Lung (tissue), 11 donors: ENCODE measurements at regions not wholly inside any gene's neighbourhood (a gene's known extent, or its start where the extent isn't known, plus 50 kb on each side); places are given as distances from the start of the nearest gene placed in this dataset.

Source experiments
- ATAC-seq: fragments of 200-7000 bp; cut with Tn5 transposase; one replicate; pipeline ENCODE4 v1.9.1; 2020; ENCODE audit warnings: moderate number of reproducible peaks; ENCODE audit not compliant: insufficient read depth, low FRiP score
- DNase-seq, 3 donors: peaks; one replicate each; pipeline ENCODE4 v3.0.0-alpha.2; 2013 to 2017
- H3K27ac ChIP-seq, 2 donors: one replicate each; pipeline ENCODE4 v1.5.1; 2013; ENCODE audit warnings: mild to moderate bottlenecking in 2 of 2, moderate library complexity in 2 of 2, control low read depth in 1 of 2, inconsistent platforms in 1 of 2, low read depth in 1 of 2, low read length in 1 of 2
- H3K27me3 ChIP-seq, 3 donors: one replicate each; pipeline ENCODE4 v1.5.1; 2013; ENCODE audit warnings: low read length in 2 of 3; ENCODE audit not compliant: control insufficient read depth in 3 of 3, insufficient read depth in 3 of 3
- H3K36me3 ChIP-seq, 4 donors: one replicate each; pipeline ENCODE4 v1.5.1; 2013; ENCODE audit warnings: low read length in 4 of 4, mild to moderate bottlenecking in 1 of 4, moderate library complexity in 1 of 4; ENCODE audit not compliant: control insufficient read depth in 4 of 4, insufficient read depth in 4 of 4
- H3K4me1 ChIP-seq, 5 donors: one replicate each; pipeline ENCODE4 v1.5.1; 2013; ENCODE audit warnings: low read length in 5 of 5, mild to moderate bottlenecking in 2 of 5, moderate library complexity in 1 of 5; ENCODE audit not compliant: control insufficient read depth in 5 of 5, insufficient read depth in 5 of 5
- H3K4me3 ChIP-seq: one replicate; pipeline ENCODE4 v1.5.1; 2013; ENCODE audit warnings: mild to moderate bottlenecking, control low read depth, moderate library complexity
- H3K9ac ChIP-seq, 2 donors: one replicate each; pipeline ENCODE4 v1.5.1; 2013; ENCODE audit warnings: low read length in 2 of 2, control low read depth in 1 of 2; ENCODE audit not compliant: insufficient read depth in 1 of 2
- H3K9me3 ChIP-seq, 4 donors: one replicate each; pipeline ENCODE4 v1.5.1; 2013; ENCODE audit warnings: low read length in 3 of 4, mild to moderate bottlenecking in 1 of 4, moderate library complexity in 1 of 4; ENCODE audit not compliant: control insufficient read depth in 4 of 4, insufficient read depth in 3 of 4
- WGBS, 2 donors: extraction: QIAGEN DNeasy Blood & Tissue Kit; methylation state at CpG; one replicate each; pipeline ENCODE4 v1.1.7; 2013; 5-methylcytosine and 5-hydroxymethylcytosine counted together
- TF ChIP-seq, protein P1 (sequence below): IDR thresholded peaks from 2 replicates; pipeline ENCODE4 v1.5.1; 2012; ENCODE audit warnings: mild to moderate bottlenecking; ENCODE audit errors: control extremely low read depth, extremely low read depth
- donor health status: control.
- donor health status: control.
- donor health status: Bipolar disorder and iron deficiency.
- donor health status: healthy.
- donor health status: DM: yes; HTN: yes; CAD: no.

DNA sequence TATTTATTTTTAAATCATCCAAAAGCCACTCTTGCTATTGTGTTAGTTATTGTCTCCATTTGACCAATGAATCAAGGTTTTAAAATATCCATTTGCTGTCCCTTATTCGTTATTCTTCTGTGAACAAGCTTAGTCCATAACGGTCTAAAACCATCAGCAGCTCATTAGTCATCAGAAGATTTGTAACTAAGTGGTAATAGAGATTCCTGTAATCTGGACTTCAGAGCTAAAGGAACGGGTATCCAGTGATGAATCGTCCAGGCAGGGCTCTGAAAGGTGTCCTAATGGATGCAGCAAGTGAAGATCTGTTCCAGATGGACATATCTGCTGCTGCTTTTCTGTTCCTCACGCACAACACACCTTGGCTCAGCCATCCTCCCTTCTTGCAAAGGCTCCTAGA, 362.7 kb upstream of the CFAP20DC start:
- H3K9ac ChIP-seq: no peak overlapping the region
- H3K36me3 ChIP-seq: no peaks in the 10 kb centered on the region
- WGBS, 2 donors: 82 to 86% methylated on average over 5 of the region's 5 CpGs
- H3K4me1 ChIP-seq: peaks cover 0 to 4% (median 0%) of the 10 kb centered on the region in 5 donors
- no peak overlapping the region for H3K4me3 ChIP-seq
- no peaks in the 10 kb centered on the region for H3K9me3 ChIP-seq
- H3K27ac ChIP-seq: no peak overlapping the region
- TF ChIP-seq, protein P1, sequence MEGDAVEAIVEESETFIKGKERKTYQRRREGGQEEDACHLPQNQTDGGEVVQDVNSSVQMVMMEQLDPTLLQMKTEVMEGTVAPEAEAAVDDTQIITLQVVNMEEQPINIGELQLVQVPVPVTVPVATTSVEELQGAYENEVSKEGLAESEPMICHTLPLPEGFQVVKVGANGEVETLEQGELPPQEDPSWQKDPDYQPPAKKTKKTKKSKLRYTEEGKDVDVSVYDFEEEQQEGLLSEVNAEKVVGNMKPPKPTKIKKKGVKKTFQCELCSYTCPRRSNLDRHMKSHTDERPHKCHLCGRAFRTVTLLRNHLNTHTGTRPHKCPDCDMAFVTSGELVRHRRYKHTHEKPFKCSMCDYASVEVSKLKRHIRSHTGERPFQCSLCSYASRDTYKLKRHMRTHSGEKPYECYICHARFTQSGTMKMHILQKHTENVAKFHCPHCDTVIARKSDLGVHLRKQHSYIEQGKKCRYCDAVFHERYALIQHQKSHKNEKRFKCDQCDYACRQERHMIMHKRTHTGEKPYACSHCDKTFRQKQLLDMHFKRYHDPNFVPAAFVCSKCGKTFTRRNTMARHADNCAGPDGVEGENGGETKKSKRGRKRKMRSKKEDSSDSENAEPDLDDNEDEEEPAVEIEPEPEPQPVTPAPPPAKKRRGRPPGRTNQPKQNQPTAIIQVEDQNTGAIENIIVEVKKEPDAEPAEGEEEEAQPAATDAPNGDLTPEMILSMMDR: no peak
- ATAC-seq: no peak
- DNase-seq: no peak
- H3K27me3 ChIP-seq: no peaks in the 10 kb centered on the region

- Histone ChIP-seq H3K9me3 (no peaks in the 10 kb centered on the region), H3K4me3 (no peak overlapping the region), H3K27me3 (no peaks in the 10 kb centered on the region), H3K36me3 (no peaks in the 10 kb centered on the region), H3K27ac (no peak overlapping the region), H3K4me1 (peaks cover 0 to 4% (median 0%) of the 10 kb centered on the region in 5 donors), H3K9ac (no peak overlapping the region)
- WGBS, 2 donors: 75 to 94% methylated on average over 1 of the region's 1 CpG
- no peak for ATAC-seq
- no peak for DNase-seq
- TF ChIP-seq, protein P1: no peak
These were observed 361.9 kb upstream of the CFAP20DC start for GRCh38 chr3:59411694-59412093.

DNA sequence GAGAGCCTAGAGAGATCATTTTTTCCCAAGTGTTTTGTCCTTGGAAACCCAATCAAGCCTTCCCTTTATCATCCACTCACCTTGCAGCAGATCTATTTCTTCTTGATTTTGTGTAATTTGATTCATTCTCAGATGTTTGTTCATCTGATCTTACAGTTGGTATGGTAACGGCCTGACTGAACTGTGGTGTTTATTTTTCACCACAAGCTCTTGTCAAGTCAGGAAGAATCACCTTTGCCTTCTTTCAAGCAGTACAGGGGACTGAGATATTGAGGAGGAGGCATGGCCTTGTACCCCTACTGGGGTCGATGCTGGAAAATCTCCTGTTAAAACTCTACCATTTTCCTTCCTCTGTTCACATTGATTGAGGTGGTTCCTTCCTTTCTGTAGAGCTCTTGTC, 361.4 kb upstream of the CFAP20DC start:
- H3K27ac ChIP-seq: no peak overlapping the region

More for the DNA sequence above, 361.4 kb upstream of the CFAP20DC start:
- Histone ChIP-seq H3K4me3 (no peak overlapping the region), H3K9ac (no peak overlapping the region), H3K4me1 (peaks cover 0 to 4% (median 0%) of the 10 kb centered on the region in 5 donors), H3K27me3 (no peaks in the 10 kb centered on the region), H3K36me3 (no peaks in the 10 kb centered on the region), H3K9me3 (no peaks in the 10 kb centered on the region)
- no peak for ATAC-seq
- 71 to 84% methylated on average over 2 of the region's 2 CpGs for WGBS, 2 donors
- TF ChIP-seq, protein P1: no peak
- no peak for DNase-seq
